ENCODE measurements at regions not wholly inside any gene's neighbourhood (a gene's known extent, or its start where the extent isn't known, plus 50 kb on each side); places are given as distances from the start of the nearest gene placed in this dataset.

DNA sequence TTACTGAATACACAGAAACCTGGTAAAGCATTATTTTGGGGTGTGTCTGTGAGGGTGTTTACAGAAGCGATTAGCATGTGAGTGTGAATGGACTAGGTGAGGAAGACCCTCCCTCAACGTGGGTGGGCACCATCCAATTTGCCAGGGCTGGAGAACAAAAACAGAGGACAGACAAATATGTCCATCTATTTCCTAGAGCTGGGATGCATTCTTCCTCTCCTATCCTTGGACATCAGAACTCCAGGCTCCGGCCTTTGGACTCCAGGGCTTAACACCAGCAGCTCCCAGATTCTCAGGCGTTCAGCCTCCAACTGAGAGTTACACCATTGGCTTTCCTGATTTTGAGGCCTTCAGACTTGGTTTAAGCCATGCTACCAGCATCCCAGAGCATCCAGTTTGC is 65.8 kb upstream of the CHD1 start:
- H4K20me1 ChIP-seq (ENCODE audit: insufficient read depth): no peaks in the 10 kb centered on the region
- 45% methylated on average over 2 of the region's 4 CpGs for WGBS (ENCODE audit: low lambda C conversion rate)
- no peaks in the 10 kb centered on the region for H3K9me3 ChIP-seq
- H3K4me2 ChIP-seq: no peak overlapping the region
- no peaks in the 10 kb centered on the region for H3K27me3 ChIP-seq (ENCODE audit: insufficient read depth)
- no peak overlapping the region for H3K9ac ChIP-seq
- DNase-seq: no peak
- H3K9me2 ChIP-seq: no peaks in the 10 kb centered on the region
- no peak overlapping the region for H2AFZ ChIP-seq (ENCODE audit: low read depth)
- no peak overlapping the region for H3K4me3 ChIP-seq (ENCODE audit: low read depth in 2 of 2, low read length in 1 of 2)
- no peaks in the 10 kb centered on the region for H3F3A ChIP-seq (replicated peaks; ENCODE audit: insufficient read depth)
- H3K36me3 ChIP-seq (replicated peaks in 1 of 2; ENCODE audit: control insufficient read depth in 1 of 2, insufficient read depth in 2 of 2, low read length in 1 of 2): no peaks in the 10 kb centered on the region
- CTCF ChIA-PET: no interaction called here
- no peaks in the 10 kb centered on the region for H3K79me2 ChIP-seq (ENCODE audit: insufficient read depth)
- TF ChIP-seq TEAD4 (IDR thresholded peaks at IDR 0.05; ENCODE audit: borderline replicate concordance, insufficient read depth): no peak
- H3K27ac ChIP-seq (ENCODE audit: low read depth in 2 of 2, low read length in 1 of 2): no peak overlapping the region
- POLR2A ChIA-PET: no interaction called here
- no peaks in the 10 kb centered on the region for H3K4me1 ChIP-seq (ENCODE audit: control insufficient read depth in 1 of 2, insufficient read depth in 2 of 2, low read depth in 1 of 2, low read length in 1 of 2)

GRCh38 chr5:98993512-98993911 is 64.7 kb upstream of the CHD1 start:
- H3K4me1 ChIP-seq (ENCODE audit: control insufficient read depth in 1 of 2, insufficient read depth in 2 of 2, low read depth in 1 of 2, low read length in 1 of 2): no peaks in the 10 kb centered on the region
- no peak overlapping the region for H3K4me3 ChIP-seq (ENCODE audit: low read depth in 2 of 2, low read length in 1 of 2)
- no peaks in the 10 kb centered on the region for H3K9me2 ChIP-seq
- TF ChIP-seq REST (IDR thresholded peaks at IDR 0.05; ENCODE audit: low read depth, low read length) (no peak), GATA2 (CRISPR knock-in tag; IDR thresholded peaks at IDR 0.05) (no peak), ZBTB33 (IDR thresholded peaks at IDR 0.05; ENCODE audit: borderline replicate concordance, low read depth) (no peak), TCF12 (IDR thresholded peaks at IDR 0.05) (no peak), TAF1 (IDR thresholded peaks at IDR 0.05; ENCODE audit: borderline replicate concordance, low read depth, low read length) (no peak), SIN3A (IDR thresholded peaks at IDR 0.05; ENCODE audit: borderline replicate concordance, low read depth, low read length) (no peak)
- TF ChIP-seq, protein P1, sequence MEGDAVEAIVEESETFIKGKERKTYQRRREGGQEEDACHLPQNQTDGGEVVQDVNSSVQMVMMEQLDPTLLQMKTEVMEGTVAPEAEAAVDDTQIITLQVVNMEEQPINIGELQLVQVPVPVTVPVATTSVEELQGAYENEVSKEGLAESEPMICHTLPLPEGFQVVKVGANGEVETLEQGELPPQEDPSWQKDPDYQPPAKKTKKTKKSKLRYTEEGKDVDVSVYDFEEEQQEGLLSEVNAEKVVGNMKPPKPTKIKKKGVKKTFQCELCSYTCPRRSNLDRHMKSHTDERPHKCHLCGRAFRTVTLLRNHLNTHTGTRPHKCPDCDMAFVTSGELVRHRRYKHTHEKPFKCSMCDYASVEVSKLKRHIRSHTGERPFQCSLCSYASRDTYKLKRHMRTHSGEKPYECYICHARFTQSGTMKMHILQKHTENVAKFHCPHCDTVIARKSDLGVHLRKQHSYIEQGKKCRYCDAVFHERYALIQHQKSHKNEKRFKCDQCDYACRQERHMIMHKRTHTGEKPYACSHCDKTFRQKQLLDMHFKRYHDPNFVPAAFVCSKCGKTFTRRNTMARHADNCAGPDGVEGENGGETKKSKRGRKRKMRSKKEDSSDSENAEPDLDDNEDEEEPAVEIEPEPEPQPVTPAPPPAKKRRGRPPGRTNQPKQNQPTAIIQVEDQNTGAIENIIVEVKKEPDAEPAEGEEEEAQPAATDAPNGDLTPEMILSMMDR (IDR thresholded peaks at IDR 0.05): no peak
- TF ChIP-seq, protein P2, sequence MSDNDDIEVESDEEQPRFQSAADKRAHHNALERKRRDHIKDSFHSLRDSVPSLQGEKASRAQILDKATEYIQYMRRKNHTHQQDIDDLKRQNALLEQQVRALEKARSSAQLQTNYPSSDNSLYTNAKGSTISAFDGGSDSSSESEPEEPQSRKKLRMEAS (IDR thresholded peaks at IDR 0.05; ENCODE audit: low read depth): no peak
- TF ChIP-seq, protein P3, sequence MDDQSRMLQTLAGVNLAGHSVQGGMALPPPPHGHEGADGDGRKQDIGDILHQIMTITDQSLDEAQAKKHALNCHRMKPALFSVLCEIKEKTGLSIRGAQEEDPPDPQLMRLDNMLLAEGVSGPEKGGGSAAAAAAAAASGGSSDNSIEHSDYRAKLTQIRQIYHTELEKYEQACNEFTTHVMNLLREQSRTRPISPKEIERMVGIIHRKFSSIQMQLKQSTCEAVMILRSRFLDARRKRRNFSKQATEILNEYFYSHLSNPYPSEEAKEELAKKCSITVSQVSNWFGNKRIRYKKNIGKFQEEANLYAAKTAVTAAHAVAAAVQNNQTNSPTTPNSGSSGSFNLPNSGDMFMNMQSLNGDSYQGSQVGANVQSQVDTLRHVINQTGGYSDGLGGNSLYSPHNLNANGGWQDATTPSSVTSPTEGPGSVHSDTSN (IDR thresholded peaks at IDR 0.05): no peak
- H3K36me3 ChIP-seq (replicated peaks in 1 of 2; ENCODE audit: control insufficient read depth in 1 of 2, insufficient read depth in 2 of 2, low read length in 1 of 2): no peaks in the 10 kb centered on the region
- WGBS (ENCODE audit: low lambda C conversion rate): 94% methylated on average over 3 of the region's 3 CpGs
- no peaks in the 10 kb centered on the region for H3K9me3 ChIP-seq
- H3K79me2 ChIP-seq (ENCODE audit: insufficient read depth): no peaks in the 10 kb centered on the region
- H2AFZ ChIP-seq (ENCODE audit: low read depth): no peak overlapping the region
- no peak overlapping the region for H3K9ac ChIP-seq
- DNase-seq: no peak
- ChIA-PET CTCF (interaction anchor here (1.0 kb wide), 1 partner anchor 25 kb away, joined by 3 read pairs; no protein-coding TSS in a partner anchor), POLR2A (no interaction called here)
- H3K27ac ChIP-seq (ENCODE audit: low read depth in 2 of 2, low read length in 1 of 2): no peak overlapping the region
- H3K4me2 ChIP-seq: no peak overlapping the region
- no peaks in the 10 kb centered on the region for H3F3A ChIP-seq (replicated peaks; ENCODE audit: insufficient read depth)
- no peaks in the 10 kb centered on the region for H3K27me3 ChIP-seq (ENCODE audit: insufficient read depth)
- no peaks in the 10 kb centered on the region for H4K20me1 ChIP-seq (ENCODE audit: insufficient read depth)

Measured in SK-N-SH (cell line).